Mesenchymal stem cell (in vitro differentiated cells and primary cell): ENCODE measurements at regions not wholly inside any gene's neighbourhood (a gene's known extent, or its start where the extent isn't known, plus 50 kb on each side); places are given as distances from the start of the nearest gene placed in this dataset.

Experiments used
- DNase-seq: peaks from one replicate; pipeline ENCODE4 v3.0.0-alpha.2; 2013
- H2AFZ ChIP-seq: one replicate; pipeline ENCODE4 v1.6.1; 2013; ENCODE audit warnings: low read depth, mild to moderate bottlenecking, control low read depth, inconsistent platforms, low read length, moderate library complexity
- H2AK5ac ChIP-seq: 2 replicates; pipeline ENCODE4 v1.6.1; 2013; ENCODE audit warnings: low read length, moderate library complexity, mild to moderate bottlenecking, inconsistent platforms; ENCODE audit not compliant: severe bottlenecking
- H2BK120ac ChIP-seq: one replicate; pipeline ENCODE4 v1.6.1; 2013; ENCODE audit warnings: low read depth, mild to moderate bottlenecking, inconsistent platforms, low read length, moderate library complexity
- H2BK12ac ChIP-seq, 2 experiments: one replicate each; pipeline ENCODE4 v1.6.1; 2013; ENCODE audit warnings: inconsistent platforms in 2 of 2, low read length in 2 of 2, mild to moderate bottlenecking in 2 of 2, moderate library complexity in 2 of 2, control low read depth in 1 of 2
- H2BK15ac ChIP-seq: one replicate; pipeline ENCODE4 v1.6.1; 2013; ENCODE audit warnings: mild to moderate bottlenecking, low read depth, inconsistent platforms; ENCODE audit not compliant: poor library complexity, severe bottlenecking
- H2BK5ac ChIP-seq: 2 replicates; pipeline ENCODE4 v1.6.1; 2013; ENCODE audit warnings: low read depth, mild to moderate bottlenecking, low read length, control low read depth, inconsistent platforms; ENCODE audit not compliant: poor library complexity, severe bottlenecking
- H3K14ac ChIP-seq, 2 experiments: one replicate each; pipeline ENCODE4 v1.6.1; 2013; ENCODE audit warnings: inconsistent platforms in 2 of 2, low read length in 2 of 2, control low read depth in 1 of 2, mild to moderate bottlenecking in 1 of 2, moderate library complexity in 1 of 2
- H3K18ac ChIP-seq, 2 experiments: one replicate each; pipeline ENCODE4 v1.6.1; 2013; ENCODE audit warnings: inconsistent platforms in 2 of 2, low read length in 2 of 2, control low read depth in 1 of 2, low read depth in 1 of 2, mild to moderate bottlenecking in 1 of 2
- H3K23ac ChIP-seq, 2 experiments: one replicate each; pipeline ENCODE4 v1.6.1; 2013; ENCODE audit warnings: inconsistent platforms in 2 of 2, low read length in 2 of 2, mild to moderate bottlenecking in 2 of 2, moderate library complexity in 2 of 2, control low read depth in 1 of 2
- H3K27ac ChIP-seq: 2 replicates; pipeline ENCODE4 v1.5.1; 2013; ENCODE audit warnings: mild to moderate bottlenecking, moderate library complexity, low read length, control low read depth, inconsistent platforms; ENCODE audit not compliant: poor library complexity, severe bottlenecking
- H3K27me3 ChIP-seq, 2 experiments: 2 replicates each; pipeline versions ENCODE4 v1.6.1 to v1.7.0; 2013; ENCODE audit warnings: low read length in 2 of 2, mild to moderate bottlenecking in 2 of 2, moderate library complexity in 2 of 2, control low read depth in 1 of 2, inconsistent platforms in 1 of 2; ENCODE audit not compliant: control insufficient read depth in 1 of 2, insufficient read depth in 1 of 2
- H3K36me3 ChIP-seq, 2 experiments: 2 replicates each; pipeline versions ENCODE4 v1.6.1 to v1.7.0; 2013; ENCODE audit warnings: low read length in 2 of 2, control low read depth in 1 of 2, inconsistent platforms in 1 of 2, low read depth in 1 of 2, mild to moderate bottlenecking in 1 of 2; ENCODE audit not compliant: insufficient read depth in 2 of 2, control insufficient read depth in 1 of 2
- H3K4ac ChIP-seq, 2 experiments: one replicate each; pipeline ENCODE4 v1.6.1; 2013; ENCODE audit warnings: inconsistent platforms in 2 of 2, low read length in 2 of 2, mild to moderate bottlenecking in 2 of 2, moderate library complexity in 2 of 2, control low read depth in 1 of 2, low read depth in 1 of 2
- H3K4me1 ChIP-seq: 2 replicates; pipeline ENCODE4 v1.6.1; 2013; ENCODE audit warnings: low read depth, low read length, control low read depth; ENCODE audit not compliant: control insufficient read depth, insufficient read depth
- H3K4me2 ChIP-seq: 2 replicates; pipeline ENCODE4 v1.6.1; 2013; ENCODE audit warnings: low read length, mild to moderate bottlenecking, inconsistent platforms; ENCODE audit not compliant: poor library complexity, severe bottlenecking
- H3K4me3 ChIP-seq, 2 experiments: 2 replicates each; pipeline versions ENCODE4 v1.5.1 to v1.7.0; 2013; ENCODE audit warnings: low read length in 2 of 2, mild to moderate bottlenecking in 2 of 2, control low read depth in 1 of 2, low read depth in 1 of 2; ENCODE audit not compliant: insufficient read depth in 1 of 2
- H3K79me1 ChIP-seq: replicated peaks from 2 replicates; pipeline ENCODE4 v1.6.1; 2013; ENCODE audit warnings: mild to moderate bottlenecking, control low read depth, low read length, inconsistent platforms; ENCODE audit not compliant: poor library complexity, severe bottlenecking
- H3K9ac ChIP-seq: 2 replicates; pipeline ENCODE4 v1.7.0; 2013; ENCODE audit warnings: mild to moderate bottlenecking, low read length, moderate library complexity
- H3K9me3 ChIP-seq: 2 replicates; pipeline ENCODE4 v1.7.0; 2013; ENCODE audit warnings: mild to moderate bottlenecking, low read length; ENCODE audit not compliant: control insufficient read depth
- H4K8ac ChIP-seq: one replicate; pipeline ENCODE4 v1.6.1; 2013; ENCODE audit warnings: inconsistent platforms, mild to moderate bottlenecking, low read length, moderate library complexity
- H4K91ac ChIP-seq: one replicate; pipeline ENCODE4 v1.6.1; 2013; ENCODE audit warnings: mild to moderate bottlenecking, low read length, inconsistent platforms
- WGBS: methylation state at CpG from one replicate; pipeline ENCODE4 v1.1.7; 2013; ENCODE audit warnings: mixed read lengths; 5-methylcytosine and 5-hydroxymethylcytosine counted together

DNA sequence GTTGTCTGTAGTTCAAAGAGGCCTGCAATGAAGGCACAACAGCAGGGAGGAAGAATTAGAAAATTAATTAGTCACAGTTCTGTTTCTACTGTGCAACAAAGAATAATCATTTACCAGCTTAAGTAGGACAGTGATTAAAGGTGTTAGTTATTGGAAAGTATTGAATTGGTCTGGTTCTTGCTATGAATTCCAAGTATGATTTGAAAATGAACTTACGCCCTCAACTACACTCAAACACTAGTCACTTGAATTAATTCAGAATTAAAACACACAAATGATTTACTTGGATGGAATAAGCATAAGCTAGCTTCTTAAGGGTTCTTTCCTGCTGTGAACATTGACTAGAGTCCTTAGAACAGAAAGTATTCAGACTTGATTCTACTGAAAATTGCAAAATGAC lies 69.9 kb upstream of the EXOC1L start:
- Histone ChIP-seq H3K9me3 (no peaks in the 10 kb centered on the region), H3K9ac (no peak overlapping the region), H2BK5ac (no peak overlapping the region), H3K14ac (no peak overlapping the region), H2BK120ac (no peak overlapping the region), H2BK15ac (no peak overlapping the region), H3K23ac (no peak overlapping the region), H3K79me1 (no peaks in the 10 kb centered on the region), H3K4ac (no peak overlapping the region), H2BK12ac (no peak overlapping the region), H4K8ac (no peak overlapping the region), H2AFZ (no peak overlapping the region), H3K27ac (no peak overlapping the region), H3K4me2 (no peak overlapping the region), H3K27me3 (peaks cover 9 to 28% of the 10 kb centered on the region in 2 experiments), H3K4me1 (peaks cover 2% of the 10 kb centered on the region), H3K18ac (no peak overlapping the region), H3K36me3 (no peaks in the 10 kb centered on the region), H2AK5ac (no peak overlapping the region), H3K4me3 (no peak overlapping the region), H4K91ac (no peak overlapping the region)
- no CpG with 5 or more reads among the region's 1 CpG for WGBS
- no peak for DNase-seq

DNA sequence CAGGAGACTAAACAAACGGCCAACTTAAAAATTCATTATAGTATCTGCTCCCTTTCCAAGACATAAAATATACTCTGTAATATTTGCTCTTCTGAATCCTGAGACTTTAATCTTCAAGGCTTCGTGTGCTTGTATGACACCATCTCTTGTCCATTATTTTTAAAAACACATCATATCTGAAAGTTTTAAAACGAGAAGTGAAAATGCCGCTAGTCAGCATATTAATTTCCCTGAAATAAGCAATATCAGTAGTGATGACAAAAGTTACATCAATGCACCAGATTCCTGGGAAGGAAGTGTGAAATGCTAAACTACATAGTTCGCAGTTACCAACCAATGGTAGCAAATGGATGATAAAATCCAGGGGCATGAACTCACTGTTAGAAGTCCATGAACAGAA lies 66.8 kb upstream of the EXOC1L start:
- WGBS: 97% methylated on average over 4 of the region's 5 CpGs
- DNase-seq: no peak
- Histone ChIP-seq H3K18ac (no peak overlapping the region), H3K4me1 (peaks cover 2% of the 10 kb centered on the region), H3K27ac (no peak overlapping the region), H2AK5ac (no peak overlapping the region), H2BK12ac (no peak overlapping the region), H4K8ac (no peak overlapping the region), H3K4ac (no peak overlapping the region), H3K36me3 (no peaks in the 10 kb centered on the region), H3K14ac (no peak overlapping the region), H3K27me3 (peaks cover 1 to 19% of the 10 kb centered on the region in 2 experiments), H3K4me2 (no peak overlapping the region), H2BK5ac (no peak overlapping the region), H3K9ac (no peak overlapping the region), H3K23ac (no peak overlapping the region), H3K79me1 (no peaks in the 10 kb centered on the region), H3K9me3 (no peaks in the 10 kb centered on the region), H2BK120ac (no peak overlapping the region), H4K91ac (no peak overlapping the region), H3K4me3 (no peak overlapping the region), H2AFZ (no peak overlapping the region), H2BK15ac (no peak overlapping the region)

DNA sequence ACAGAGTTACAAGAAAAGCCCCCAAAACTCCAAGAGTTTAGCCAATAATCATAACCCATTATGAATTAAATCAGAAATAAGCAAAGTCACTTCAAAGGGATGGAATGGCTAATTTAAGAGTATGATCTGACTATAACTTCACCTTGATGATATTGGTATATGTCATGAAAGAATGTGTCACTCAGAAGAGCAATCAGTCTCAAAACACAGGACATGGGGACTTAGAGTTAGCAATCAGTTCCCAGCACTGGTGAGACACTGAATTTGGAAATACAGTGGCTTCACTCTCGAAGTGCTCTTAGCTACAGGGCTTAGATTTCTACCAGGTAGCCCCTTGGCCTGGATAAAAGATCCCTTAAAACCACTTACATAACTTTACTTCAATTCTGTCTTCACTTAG lies 65.7 kb upstream of the EXOC1L start:
- H3K27me3 ChIP-seq: peaks cover 0 to 11% of the 10 kb centered on the region in 2 experiments
- no peak for DNase-seq
- no peaks in the 10 kb centered on the region for H3K36me3 ChIP-seq
- H2AK5ac ChIP-seq: no peak overlapping the region
- no peak overlapping the region for H2BK5ac ChIP-seq
- H3K4me3 ChIP-seq: no peak overlapping the region
- no peak overlapping the region for H3K4me2 ChIP-seq
- H3K27ac ChIP-seq: no peak overlapping the region
- 92% methylated on average over 1 of the region's 1 CpG for WGBS
- peaks cover 2% of the 10 kb centered on the region for H3K4me1 ChIP-seq
- no peak overlapping the region for H3K4ac ChIP-seq
- H2BK15ac ChIP-seq: no peak overlapping the region
- no peak overlapping the region for H3K18ac ChIP-seq
- no peak overlapping the region for H2BK12ac ChIP-seq
- no peak overlapping the region for H2AFZ ChIP-seq
- no peaks in the 10 kb centered on the region for H3K9me3 ChIP-seq
- H3K79me1 ChIP-seq: no peaks in the 10 kb centered on the region
- no peak overlapping the region for H4K91ac ChIP-seq
- H3K14ac ChIP-seq: no peak overlapping the region
- H4K8ac ChIP-seq: no peak overlapping the region
- no peak overlapping the region for H3K9ac ChIP-seq
- H3K23ac ChIP-seq: no peak overlapping the region
- H2BK120ac ChIP-seq: no peak overlapping the region

DNA sequence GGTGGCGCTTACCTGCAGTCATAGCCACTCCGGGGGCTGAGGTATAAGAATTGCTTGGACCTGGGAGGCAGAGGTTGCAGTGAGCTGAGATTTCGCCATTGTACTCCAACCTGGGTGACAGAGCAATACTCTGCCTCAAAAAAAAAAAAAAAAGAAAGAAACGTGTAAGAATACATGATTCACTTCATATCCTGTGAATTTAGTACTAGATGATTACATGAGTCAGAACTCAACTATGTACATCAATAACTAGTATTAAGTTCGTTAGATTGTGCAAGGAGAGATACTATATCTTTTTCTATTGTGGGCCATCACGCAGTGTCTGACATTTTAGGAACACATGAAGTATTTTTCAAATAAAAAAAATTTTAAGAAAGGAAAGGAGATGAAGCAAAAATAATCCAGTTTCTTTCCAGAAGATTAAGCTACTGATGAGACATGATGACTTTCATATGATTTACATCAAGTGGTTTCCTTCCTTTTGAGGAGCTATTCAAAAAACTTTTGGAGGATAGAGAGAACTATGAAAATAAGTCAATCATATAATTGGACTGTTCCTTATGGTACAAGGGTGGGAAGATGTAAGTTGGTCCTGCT lies 64.7 kb upstream of the EXOC1L start:
- Histone ChIP-seq H2BK12ac (no peak overlapping the region), H2BK15ac (no peak overlapping the region), H3K27ac (no peak overlapping the region), H2BK120ac (no peak overlapping the region), H3K36me3 (no peaks in the 10 kb centered on the region), H2AK5ac (no peak overlapping the region), H3K9ac (no peak overlapping the region), H2AFZ (no peak overlapping the region), H4K91ac (no peak overlapping the region), H3K9me3 (no peaks in the 10 kb centered on the region), H3K27me3 (peaks cover 0 to 11% of the 10 kb centered on the region in 2 experiments), H3K4me3 (no peak overlapping the region), H3K79me1 (no peaks in the 10 kb centered on the region), H2BK5ac (no peak overlapping the region), H3K23ac (no peak overlapping the region), H3K18ac (no peak overlapping the region), H3K14ac (no peak overlapping the region), H3K4me2 (no peak overlapping the region), H3K4ac (no peak overlapping the region), H3K4me1 (peaks cover 2% of the 10 kb centered on the region), H4K8ac (no peak overlapping the region)
- DNase-seq: peak; percentile 67
- no CpG with 5 or more reads among the region's 6 CpGs for WGBS
